Upper lobe of left lung (tissue), 4 donors: ENCODE measurements at regions not wholly inside any gene's neighbourhood (a gene's known extent, or its start where the extent isn't known, plus 50 kb on each side); places are given as distances from the start of the nearest gene placed in this dataset.

Source experiments
- EP300 ChIP-seq, 4 donors: sonication (generic); formaldehyde crosslinking; IDR thresholded peaks; one replicate each; pipeline ENCODE4 v1.5.1; 2017; ENCODE audit warnings: antibody characterized with exemption in 4 of 4, control low read depth in 2 of 4
- POLR2A ChIP-seq, 4 donors: fragments of 450-650 bp; IDR thresholded peaks; one replicate each; pipeline ENCODE4 v1.5.1; 2016 to 2017; ENCODE audit warnings: antibody characterized with exemption in 4 of 4, mild to moderate bottlenecking in 2 of 4
- POLR2AphosphoS5 ChIP-seq, 2 donors: sonication (generic); formaldehyde crosslinking; IDR thresholded peaks; one replicate each; pipeline ENCODE4 v1.5.1; 2017; ENCODE audit warnings: antibody characterized with exemption in 2 of 2
- TF ChIP-seq, protein P1 (sequence below), 6 experiments: fragments of 450-650 bp in 4 of 6; fragments of 200-600 bp in 2 of 6; sonication (generic) in 2 of 6; IDR thresholded peaks; one replicate each; pipeline ENCODE4 v1.5.1; 2016 to 2019; ENCODE audit warnings: antibody characterized with exemption in 6 of 6

DNA sequence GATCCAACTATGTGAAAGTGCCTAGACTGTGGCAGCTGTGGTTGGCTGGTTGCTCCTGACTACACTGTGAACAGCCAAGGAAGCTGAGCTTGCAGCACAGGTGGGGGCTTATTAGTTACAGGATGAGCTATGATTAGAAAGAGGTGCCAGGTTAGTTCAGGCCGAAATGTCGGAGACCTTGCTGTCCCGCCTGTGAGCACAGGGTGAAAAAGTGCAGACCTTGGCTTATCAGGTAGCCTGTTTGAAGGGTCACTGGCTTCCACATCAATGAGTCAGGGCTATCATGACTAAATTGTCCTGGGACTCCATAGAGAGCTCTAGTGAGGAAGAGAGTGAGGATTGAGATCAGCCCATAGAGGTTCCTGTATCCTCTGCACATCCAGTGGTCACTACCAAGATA is 114.3 kb upstream of the PLPPR1 start:
- TF ChIP-seq, protein P1, sequence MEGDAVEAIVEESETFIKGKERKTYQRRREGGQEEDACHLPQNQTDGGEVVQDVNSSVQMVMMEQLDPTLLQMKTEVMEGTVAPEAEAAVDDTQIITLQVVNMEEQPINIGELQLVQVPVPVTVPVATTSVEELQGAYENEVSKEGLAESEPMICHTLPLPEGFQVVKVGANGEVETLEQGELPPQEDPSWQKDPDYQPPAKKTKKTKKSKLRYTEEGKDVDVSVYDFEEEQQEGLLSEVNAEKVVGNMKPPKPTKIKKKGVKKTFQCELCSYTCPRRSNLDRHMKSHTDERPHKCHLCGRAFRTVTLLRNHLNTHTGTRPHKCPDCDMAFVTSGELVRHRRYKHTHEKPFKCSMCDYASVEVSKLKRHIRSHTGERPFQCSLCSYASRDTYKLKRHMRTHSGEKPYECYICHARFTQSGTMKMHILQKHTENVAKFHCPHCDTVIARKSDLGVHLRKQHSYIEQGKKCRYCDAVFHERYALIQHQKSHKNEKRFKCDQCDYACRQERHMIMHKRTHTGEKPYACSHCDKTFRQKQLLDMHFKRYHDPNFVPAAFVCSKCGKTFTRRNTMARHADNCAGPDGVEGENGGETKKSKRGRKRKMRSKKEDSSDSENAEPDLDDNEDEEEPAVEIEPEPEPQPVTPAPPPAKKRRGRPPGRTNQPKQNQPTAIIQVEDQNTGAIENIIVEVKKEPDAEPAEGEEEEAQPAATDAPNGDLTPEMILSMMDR (IDR thresholded peaks at IDR 0.05), result no peak
- TF ChIP-seq EP300 (IDR thresholded peaks at IDR 0.05), result no peak
- no peak for TF ChIP-seq POLR2A (IDR thresholded peaks at IDR 0.05)
- no peak for TF ChIP-seq POLR2AphosphoS5 (IDR thresholded peaks at IDR 0.05)
